ENCODE measurements at regions not wholly inside any gene's neighbourhood (a gene's known extent, or its start where the extent isn't known, plus 50 kb on each side); places are given as distances from the start of the nearest gene placed in this dataset.

DNA sequence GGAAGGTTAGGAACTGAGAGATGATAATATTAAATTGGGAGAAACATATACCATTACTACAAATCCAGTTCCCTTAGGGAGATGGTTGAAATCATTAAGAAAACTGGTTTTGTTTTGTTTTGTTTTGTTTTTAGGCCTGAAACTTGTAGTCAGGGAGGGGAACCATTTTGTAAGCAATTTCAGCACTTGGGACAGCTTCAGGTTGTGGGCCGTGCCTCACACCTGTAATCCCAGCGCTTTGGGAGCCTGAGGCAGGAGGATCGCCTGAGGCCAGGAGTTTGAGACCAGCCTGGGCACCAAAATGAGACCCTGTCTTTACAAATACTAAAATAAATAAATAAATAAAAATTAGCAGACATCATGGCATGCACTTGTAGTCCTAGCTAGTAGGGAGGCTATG, 694.3 kb upstream of the NR5A2 start:
- no peak for DNase-seq (ENCODE audit: low spot score)

DNA sequence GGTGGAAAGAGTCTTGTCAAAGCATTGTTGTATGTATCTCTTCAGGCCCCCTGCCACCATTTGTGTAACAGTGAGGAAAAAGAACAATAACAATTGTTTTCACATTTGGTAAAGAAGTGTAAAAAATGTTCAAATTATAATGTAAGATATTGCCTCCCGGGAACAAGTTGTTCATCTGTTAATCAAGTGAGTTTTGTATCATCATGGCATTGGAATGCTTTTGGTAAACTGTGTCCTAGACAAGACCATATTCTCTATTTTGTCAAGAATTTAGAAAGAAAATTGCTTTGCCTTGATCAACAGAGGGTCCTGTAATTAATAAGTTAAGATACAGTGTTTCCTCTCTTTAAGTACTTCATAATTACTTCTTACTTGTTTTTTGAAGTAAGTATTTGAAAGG, 692.0 kb upstream of the NR5A2 start:
- DNase-seq (ENCODE audit: low spot score): no peak

DNA sequence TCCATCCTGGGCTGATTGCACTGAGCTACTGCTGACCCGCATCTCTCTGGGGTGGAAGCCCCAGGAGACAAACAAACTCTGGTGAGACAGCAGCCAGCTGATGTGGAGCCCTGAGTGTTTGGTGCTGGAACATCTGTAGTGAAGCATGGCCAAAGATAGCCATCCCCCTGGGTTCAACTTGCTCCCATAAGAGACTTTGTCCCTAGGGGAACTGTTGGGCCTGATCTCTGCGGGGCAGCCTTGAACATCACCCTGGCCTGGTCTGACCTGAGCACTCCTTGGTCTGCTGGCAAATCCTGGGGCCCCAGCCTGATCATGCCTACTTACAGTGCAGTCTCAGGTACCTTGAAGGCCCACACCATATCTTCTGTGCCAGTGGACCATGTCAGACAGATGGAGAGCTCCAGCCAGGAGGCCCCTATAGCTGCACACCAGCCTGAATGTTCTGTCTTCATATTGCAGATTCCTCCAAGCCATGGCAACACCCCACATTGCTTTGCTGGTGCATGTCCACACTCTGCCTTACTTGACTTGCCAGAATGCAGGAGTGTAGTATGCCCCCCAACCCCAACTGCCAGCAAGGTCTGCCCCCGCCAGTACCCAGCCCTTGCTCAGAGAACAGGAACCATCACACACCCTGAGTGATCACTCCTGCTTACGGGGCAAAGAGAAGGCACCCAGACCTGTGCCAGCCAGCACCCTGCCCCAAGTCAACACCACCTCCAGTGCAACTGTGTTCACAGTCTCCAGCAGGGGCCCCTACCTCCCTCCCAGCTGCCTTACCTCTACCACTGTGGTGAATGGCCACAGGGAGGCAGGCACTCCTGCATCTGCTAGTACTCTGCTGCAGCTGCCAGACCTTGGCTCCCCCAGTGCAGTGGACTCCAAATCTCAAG, 690.5 kb upstream of the NR5A2 start:
- DNase-seq (ENCODE audit: low spot score): no peak

DNA sequence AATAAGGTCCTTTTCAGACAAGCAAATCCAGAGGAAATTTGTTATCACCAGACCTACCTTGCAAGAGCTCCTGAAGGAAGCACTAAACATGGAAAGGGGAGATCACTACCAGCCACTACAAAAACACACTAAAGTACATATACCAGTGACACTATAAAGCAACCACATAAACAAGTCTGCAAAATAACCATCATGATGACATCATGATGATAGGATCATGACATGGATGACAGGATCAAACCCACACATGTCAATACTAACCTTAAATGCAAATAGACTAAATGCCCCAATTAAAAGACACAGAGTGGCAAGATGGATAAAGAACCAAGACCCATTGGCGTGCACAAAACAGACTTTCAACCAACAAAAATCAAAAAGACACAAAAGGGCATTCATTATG, 688.8 kb upstream of the NR5A2 start:
- no peak for DNase-seq (ENCODE audit: low spot score)

DNA sequence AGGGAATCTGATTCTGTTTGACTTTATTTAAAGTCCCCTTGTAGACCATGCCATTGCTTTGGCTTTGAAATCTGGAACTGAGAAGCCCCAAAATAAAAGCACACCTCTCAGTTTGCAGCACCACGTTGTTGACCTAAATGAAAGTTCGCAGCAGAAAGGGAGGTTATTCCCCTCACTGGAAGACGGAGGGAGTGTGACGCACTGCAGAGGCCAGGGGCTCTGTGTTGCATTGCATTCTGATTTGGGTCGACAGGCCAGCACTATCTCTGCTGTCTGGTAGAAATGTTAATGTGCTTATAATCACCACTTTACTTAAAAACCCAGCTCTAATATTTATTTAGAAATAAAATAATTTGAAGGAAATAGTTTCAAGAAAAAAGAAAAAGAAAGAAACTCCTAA, 675.2 kb upstream of the NR5A2 start:
- no peak for DNase-seq (ENCODE audit: low spot score)

DNA sequence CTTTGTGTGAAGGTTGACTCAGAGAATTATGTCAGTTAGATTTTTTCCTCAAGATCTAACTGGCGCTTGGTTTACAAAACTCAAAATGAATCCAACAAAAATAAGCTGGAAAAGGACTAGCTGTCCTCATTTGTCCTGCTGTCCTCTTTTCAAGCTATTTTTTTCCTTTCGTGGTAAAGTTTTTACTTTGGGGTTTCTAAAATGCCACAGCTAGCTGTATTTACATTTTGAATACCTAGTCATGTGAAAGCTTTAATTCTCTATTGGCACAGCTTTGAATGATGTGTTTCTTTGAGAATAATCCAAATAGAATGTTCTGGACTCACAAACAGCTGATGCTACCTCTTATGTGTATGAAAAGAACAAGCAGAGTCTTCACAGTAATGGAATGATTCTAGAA, 673.6 kb upstream of the NR5A2 start:
- no peak for DNase-seq (ENCODE audit: low spot score)

DNA sequence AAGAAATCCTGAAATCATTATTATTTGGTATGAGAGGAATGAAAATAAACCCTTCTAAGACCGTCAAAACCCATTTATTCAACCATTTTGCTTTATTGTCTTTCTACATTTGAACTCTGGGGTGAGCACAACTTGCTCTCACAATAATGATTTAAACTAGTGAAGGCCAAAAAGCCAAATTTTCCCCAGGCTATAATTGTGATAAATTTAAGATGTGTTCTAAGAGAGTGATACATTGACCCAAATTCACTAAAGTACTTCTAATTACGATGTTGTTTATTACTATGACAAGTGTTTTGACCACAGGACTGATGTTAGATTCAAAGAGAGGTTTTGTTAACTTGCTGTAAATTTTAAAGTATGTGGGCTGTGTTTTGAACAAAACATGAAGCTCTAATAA, 670.9 kb upstream of the NR5A2 start:
- no peak for DNase-seq (ENCODE audit: low spot score)

DNA sequence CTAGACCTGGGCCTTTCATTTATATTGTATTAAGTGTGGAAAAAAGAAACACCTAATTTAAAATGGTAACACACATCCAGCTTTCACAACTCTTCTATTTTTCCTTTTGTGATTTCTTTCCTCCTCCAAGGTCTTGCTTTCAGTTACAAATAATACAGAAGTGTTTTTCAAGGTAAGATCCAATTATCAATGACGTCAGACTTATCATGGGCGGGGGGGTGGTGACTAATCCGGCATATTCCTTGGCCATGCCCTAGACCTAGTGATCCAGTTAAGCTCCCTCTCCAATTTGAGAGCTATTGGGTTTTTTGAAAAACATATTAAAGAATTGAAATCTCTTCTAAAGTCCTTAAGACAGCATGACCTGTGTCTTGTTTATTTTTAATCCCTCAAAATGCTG, 669.9 kb upstream of the NR5A2 start:
- no peak for DNase-seq (ENCODE audit: low spot score)

DNA sequence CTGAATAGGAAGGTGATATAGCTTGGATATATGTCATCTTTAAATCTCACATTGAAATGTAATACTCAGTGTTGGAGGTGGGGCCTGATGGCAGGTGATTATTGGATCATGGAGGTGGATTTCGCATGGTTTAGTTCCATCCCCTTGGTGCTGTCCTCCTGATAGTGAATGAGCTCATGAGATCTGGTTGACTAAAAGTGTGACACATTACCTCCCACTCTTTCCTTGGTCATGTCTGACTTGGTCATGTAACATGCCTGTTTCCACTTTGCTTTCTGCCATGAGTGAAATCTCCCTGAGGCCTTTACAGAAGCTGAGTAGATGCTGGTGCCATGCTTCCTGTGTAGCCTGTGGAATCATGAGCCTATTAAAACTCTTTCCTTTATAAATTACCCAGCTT, 664.5 kb upstream of the NR5A2 start:
- DNase-seq (ENCODE audit: low spot score): no peak

DNA sequence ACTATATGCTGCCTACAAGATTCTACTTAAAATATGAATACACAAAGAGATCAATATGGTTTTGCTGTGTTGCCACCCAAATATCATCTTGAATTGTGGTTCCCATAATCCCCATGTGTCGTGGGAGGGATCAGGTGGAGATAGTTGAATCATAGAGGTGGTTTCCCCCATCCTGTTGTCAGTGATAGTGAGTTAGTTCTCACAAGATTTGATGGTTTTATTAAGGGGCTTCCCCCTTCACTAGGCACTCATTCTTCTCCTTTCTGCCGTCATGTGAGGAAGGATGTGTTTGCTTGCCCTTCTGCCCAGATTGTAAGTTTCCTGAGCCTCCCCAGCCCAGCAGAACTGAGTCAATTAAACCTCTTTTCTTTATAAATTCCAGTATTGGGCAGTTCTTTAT, 654.4 kb upstream of the NR5A2 start:
- no peak for DNase-seq (ENCODE audit: low spot score)

DNA sequence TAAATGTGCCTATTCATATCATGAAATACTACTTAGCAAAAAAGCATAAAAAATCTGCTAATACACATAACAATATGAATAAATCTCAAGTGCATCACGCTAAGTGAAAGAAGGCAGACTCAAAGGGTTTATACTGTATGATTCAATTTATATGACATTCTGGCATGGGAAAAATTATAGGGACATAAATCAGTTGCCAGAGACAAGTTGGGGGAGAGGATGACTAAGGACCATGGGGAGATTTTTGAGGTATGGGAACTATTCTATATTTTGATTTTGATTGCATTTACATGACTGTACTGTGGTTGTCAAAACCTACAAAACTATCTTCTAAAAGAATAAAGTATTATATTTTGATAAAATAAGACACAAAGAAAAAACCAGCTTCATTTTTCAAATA, 650.3 kb upstream of the NR5A2 start:
- DNase-seq (ENCODE audit: low spot score): no peak

DNA sequence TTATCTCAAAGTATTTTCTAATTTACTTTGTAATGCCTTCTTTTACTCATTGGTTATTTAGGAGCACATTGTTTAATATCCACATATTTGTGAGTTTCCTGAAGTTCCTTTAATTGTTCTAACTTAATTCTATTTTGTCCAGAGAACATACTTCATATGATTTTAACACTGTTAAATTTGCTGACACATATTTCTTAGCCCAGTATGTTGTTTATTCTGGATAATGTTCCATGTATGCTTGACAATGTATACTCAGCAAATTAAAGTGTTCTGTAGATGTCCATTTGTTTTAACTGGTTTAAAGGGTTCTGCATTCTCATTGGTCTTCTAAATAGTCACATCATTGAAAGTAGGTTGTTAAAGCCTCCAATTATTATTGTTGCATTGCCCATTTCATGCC, 643.7 kb upstream of the NR5A2 start:
- DNase-seq (ENCODE audit: low spot score): no peak

DNA sequence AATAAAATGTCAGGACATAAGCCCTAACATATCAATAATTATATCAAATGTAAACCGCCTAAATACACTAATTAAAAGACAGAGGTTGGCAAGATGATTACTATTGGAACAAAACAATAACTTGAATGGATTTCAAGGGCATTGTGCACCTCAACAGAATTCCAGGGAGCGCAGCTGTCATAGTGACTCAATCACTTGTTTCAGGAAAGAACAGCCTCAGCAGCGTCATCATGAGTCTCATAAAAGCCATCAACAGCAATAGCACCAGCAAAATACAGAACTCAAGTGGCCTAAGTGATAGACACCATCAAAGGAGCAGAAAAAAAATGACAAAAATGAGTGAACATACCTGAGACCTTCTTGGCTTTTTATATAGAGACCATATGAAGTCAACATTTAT, 632.7 kb upstream of the NR5A2 start:
- no peak for DNase-seq (ENCODE audit: low spot score)

DNA sequence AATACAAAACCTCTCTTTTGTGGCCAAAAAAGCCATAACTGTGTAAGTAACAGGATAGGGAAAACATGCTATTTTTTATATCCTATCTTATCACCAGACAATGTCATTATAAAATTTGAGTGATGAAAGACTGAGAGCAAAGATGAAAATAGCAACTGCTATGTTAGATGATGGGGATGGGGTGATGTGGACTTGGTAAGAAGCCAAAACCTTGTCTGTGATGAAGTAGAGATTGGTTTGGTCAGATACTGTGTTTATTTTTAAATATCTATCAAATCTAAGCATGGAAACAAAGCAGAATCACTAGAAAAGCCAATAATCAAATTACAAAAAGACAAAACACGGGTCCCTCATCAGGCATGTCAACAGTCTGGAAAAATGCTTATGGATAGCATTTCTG, 631.1 kb upstream of the NR5A2 start:
- no peak for DNase-seq (ENCODE audit: low spot score)

DNA sequence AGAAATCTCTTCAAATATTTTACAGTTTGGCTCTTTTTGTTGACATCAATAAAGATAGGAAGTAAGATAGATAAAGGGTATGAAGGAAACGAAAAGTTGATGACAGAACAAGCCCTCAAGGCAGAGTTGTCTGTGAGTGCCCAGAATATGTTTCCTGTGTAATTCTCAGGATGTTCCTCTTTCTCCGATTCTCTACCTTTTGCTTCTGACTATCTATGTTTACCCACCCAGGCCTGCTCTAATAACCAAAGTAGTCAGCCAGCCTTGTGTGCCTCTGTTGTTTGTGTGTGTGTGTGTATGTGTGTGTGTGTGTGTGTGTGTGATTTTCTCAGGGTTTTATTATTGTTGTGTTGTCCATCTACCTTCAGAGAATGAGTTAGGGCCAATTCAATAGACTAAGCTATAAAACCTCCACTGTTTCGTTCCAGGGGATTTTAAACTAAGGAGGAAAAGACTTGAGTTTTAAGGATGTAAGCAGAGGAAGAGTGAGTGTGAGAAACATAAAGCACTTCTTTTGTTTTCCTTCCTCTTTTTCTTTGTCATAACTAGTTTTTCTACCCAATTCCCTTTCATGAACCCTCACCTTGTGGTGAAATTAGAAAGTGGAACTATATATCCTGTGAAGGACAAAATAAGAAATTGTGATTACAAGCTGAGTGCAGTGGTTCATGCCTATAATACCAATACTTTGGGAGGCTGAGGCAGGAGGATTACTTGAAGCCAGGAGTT, 627.4 kb upstream of the NR5A2 start:
- no peak for DNase-seq (ENCODE audit: low spot score)

DNA sequence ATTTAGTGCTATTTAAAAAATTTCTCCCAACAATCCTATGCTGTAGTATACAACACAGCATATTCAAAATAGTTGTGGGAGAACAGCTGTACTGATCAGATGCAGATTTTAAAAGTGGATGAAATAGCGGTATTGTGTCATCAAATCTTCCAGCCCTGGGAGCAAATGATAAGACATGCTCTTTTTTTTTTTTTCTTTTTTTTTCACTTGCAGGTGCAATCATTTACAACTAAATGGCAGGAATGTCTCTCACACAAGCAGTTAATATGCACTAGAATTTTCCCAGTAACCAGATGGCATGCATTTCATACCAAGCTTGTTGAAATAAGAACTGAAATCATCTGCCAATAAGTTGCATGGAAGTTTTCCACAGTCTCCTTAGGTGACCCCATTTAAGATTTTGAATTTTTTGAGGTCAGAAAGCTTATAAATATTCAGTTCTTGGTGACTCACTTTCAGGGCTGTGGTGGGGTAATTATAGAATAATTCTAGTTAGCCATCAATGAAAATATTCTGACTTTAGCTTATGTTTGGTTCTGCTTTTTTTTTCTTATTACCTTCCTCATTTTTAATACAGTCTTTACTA, 623.9 kb upstream of the NR5A2 start:
- DNase-seq (ENCODE audit: low spot score): no peak

DNA sequence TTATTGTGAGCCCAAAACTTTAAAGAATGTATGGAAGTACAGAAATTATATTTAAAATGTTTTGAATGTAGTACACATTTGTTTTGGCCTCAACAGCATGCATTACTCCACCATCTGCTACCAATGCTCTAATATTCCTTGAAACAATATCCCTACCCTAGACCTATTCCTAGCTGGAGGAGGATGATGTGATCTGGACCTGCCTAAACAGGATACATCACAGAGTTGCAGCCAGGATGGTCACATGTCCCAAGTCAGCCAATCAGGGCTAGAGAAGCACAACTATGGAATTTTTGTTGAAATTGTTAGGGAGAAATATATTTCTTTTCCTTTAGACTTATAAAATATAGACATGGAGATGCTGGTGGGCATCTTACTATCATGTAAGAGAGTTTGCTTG, 623.3 kb upstream of the NR5A2 start:
- no peak for DNase-seq (ENCODE audit: low spot score)

DNA sequence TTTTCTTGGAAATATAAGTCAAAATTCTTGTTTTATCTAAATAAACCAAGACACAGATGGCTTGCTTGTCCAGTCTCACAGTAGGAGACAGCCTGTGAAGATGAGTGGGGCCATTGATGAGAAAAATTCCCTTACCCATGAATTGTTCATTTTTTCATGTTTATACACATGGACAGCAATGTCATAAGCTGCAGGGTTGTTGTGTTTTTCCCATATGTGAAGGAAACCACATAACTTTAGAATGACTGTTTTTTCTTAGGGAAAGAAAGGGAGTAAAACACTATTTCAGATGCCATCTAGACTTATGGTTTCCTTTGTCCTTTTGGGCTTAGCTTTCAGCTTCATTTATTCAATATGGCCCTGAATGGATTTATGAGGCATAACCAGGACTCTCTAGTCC, 622.5 kb upstream of the NR5A2 start:
- DNase-seq (ENCODE audit: low spot score): no peak

DNA sequence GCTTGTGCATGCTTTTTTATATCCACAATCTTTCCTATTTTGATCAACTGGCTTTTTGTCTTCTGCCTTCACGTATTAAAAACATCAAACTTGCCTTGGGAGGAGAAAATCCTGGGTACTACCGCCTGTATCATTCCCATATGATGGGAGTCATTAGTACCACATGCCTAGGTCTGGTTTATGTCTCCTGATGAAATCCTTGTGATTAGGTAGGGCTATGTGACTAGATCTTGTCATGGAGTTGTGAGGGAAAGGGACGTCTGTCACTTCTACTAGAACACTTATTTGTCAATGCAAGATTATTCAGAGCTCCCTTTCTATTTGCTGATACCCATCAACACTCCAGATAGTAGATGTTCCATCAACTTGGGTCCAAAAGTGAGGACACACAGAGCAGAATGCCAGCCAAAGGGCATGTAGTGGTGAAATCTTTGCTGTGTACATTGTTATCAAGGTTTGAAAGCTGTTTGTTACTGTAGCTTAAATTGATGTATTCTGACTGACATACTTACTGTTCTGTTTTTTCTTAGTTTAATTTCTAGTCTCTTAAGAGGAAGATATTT, 621.8 kb upstream of the NR5A2 start:
- DNase-seq (ENCODE audit: low spot score): no peak

DNA sequence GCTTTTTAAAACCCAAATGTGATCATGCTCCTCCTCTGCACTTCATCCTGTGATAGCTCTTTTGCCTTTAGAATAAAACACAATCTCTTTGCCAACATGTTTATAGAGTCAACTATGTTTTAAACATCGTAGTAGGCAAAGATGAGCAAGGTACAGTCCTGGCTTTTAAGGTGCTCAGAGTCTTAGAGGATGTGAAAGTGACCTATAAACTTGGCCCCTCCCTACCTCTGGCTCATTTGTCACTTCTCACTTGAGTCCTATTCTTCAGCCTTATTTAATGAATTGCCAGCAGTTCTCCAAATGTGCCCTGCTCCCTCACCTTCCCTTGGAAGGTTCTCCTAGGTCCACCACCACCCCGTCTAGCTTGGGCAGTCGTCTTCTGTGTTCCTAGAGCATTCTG, 617.0 kb upstream of the NR5A2 start:
- no peak for DNase-seq (ENCODE audit: low spot score)

DNA sequence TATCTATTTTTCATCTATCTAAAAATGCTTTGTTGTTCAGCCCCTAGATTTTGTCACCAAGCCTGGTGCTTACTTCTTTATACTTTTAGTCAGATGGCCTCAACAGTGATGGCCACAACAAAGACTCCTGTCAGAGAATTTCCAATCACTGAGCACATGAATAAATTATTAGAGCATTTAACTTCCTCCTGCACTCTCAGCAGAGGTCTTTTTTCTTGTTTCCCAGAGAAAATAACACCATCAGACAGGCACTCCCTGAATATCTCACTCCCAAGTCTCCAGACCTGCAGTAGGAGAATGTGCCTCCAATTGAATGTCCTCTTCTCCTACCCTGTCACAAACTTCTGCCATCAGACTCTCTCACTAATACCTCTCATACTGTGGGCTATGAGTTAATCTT, 616.0 kb upstream of the NR5A2 start:
- no peak for DNase-seq (ENCODE audit: low spot score)

DNA sequence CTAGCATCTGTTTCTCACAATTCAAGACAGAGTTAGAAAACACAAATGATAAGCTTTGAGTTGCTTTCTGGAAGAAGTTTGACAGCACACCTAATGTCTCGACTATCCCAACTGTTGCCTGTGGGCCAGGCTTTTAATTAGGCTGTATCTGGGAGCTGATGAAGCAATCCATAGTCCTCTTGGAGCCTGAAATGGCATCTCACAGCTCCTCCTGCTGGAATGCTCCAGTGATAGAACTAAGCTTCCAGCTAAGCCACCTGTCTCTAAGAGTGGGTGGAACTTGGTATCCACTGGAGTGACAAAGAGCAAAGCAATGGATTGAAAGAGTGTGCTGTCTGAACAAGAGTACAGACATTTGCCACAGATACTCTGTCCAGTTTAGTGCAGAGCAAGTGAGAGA, 605.3 kb upstream of the NR5A2 start:
- DNase-seq (ENCODE audit: low spot score): no peak

DNA sequence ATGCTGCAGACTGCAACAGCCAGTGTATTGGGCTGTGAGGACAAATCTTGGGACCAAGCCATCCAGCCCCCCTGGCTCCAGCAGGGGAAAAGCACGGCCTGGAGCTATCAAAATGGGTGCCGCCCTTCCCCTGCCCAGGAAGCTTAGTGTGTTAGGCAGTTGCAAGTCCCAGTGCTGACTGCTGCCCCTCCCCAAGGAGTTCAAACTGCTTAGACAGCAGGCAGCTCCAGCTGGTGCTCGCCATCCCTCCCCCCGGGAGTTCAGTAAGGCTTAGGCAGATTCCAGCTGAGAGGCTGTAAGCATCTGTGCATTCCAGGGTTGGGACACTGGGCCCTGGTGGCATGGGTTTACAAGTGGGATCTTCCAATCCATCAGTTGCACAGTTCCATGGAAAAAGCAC, 579.6 kb upstream of the NR5A2 start:
- DNase-seq (ENCODE audit: low spot score): no peak
